Right renal cortex interstitium (tissue), 3 donors: ENCODE measurements at regions not wholly inside any gene's neighbourhood (a gene's known extent, or its start where the extent isn't known, plus 50 kb on each side); places are given as distances from the start of the nearest gene placed in this dataset.

Experiments used
- DNase-seq, 3 donors: peaks; one replicate each; pipeline ENCODE4 v3.0.0-alpha.2; 2013; ENCODE audit warnings: low read depth in 3 of 3, low spot score in 2 of 3

GRCh38 chr2:219878516-219878915 lies 251.1 kb downstream of the SLC4A3 start:
- DNase-seq: no peak

- no peak for DNase-seq
Observed at GRCh38 chr2:219881851-219882250, 254.4 kb downstream of the SLC4A3 start.

GRCh38 chr2:219886615-219887014 lies 259.2 kb downstream of the SLC4A3 start:
- no peak for DNase-seq

DNA sequence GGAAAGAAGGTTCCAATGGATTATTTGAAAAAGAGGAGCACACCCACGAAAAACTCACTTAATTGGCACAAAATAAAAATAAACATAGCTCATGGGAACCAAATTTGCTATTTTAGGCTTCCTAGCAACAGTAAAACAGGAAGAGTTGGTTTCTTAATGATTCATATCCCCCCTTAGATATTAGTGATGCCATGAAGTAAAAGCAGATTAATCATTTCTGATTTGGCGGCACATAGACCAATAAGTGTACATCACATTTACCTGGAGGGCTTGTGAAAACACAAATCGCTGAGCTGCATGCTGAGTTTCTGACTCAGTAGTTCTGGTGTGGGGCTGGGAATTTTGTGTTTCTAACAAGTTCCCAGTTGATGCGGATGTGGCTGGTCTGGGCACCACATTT lies 260.4 kb downstream of the SLC4A3 start:
- DNase-seq: no peak

- DNase-seq: no peak
Observed at GRCh38 chr2:219893541-219893940, 266.1 kb downstream of the SLC4A3 start.

- no peak for DNase-seq
Observed at GRCh38 chr2:219897456-219897855, 270.0 kb downstream of the SLC4A3 start.

GRCh38 chr2:219901155-219901554 lies 273.7 kb downstream of the SLC4A3 start:
- no peak for DNase-seq

- DNase-seq: no peak
Observed at GRCh38 chr2:219902891-219903552, 275.6 kb downstream of the SLC4A3 start.

GRCh38 chr2:219905640-219906039 lies 278.2 kb downstream of the SLC4A3 start:
- DNase-seq: no peak

DNA sequence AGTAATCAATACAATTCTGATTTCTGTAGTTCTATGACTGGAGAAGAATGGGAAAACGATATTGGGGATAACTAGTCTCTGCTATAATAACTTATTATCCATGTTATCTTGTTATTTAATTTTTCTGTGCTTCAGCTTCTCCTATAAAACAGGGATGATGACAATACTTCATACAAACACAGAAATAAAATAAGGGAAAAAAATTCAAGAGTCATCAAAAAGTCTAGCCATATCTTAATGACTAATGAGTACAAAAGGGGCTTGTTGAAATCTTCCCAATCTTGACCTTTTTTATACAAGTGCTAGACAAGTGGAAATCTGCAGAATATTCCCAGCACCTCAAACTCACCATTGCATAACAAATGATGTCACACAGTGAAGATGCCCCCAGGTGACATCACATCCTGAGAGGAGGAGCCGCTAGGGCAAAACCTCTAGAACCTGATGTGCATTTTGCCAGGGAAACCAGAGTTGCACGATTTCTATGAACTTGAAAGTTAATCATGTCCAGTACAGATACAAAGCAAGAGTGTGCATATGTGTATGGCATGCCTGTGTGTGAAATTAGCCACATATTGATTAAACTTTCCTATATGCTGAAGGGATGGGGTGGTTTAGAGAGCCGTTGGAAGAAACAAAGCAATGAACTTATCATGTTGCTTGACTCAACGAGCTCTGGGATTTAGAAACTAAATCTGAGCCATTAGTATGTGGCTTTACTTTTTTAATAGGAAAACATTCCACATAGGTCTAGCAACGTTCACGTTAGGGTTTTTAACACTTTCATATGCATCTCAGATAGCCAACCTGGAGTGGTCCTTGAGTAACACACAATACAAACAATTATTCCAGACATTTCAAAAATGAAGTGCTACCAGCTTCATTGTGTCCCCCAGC lies 278.9 kb downstream of the SLC4A3 start:
- no peak for DNase-seq

GRCh38 chr2:219907011-219907365 lies 279.6 kb downstream of the SLC4A3 start:
- no peak for DNase-seq

DNA sequence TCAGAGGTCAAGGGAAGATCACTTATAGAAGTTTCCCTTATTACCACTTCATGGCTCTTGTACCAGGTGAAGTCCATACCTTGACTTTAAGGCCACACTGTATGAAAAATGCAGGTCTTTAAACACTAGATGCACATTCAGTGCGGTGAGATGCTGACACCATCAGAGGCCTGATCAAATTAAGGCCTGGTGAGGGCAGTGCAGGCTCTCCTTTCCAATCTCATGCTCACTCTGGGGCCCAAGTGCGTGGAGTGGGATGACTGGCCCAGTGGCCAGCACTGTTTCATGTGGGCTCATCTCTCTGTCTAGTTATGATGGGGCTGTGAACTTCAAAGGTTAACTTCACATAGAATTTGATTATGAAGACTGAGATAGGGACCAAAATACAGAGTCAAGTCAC lies 281.1 kb downstream of the SLC4A3 start:
- no peak for DNase-seq

- no peak for DNase-seq
Observed at GRCh38 chr2:219911541-219911940, 284.1 kb downstream of the SLC4A3 start.

- peak; percentile 40 to 79 (median 53) for DNase-seq
Observed at GRCh38 chr2:219912491-219912921, 285.1 kb downstream of the SLC4A3 start.

DNA sequence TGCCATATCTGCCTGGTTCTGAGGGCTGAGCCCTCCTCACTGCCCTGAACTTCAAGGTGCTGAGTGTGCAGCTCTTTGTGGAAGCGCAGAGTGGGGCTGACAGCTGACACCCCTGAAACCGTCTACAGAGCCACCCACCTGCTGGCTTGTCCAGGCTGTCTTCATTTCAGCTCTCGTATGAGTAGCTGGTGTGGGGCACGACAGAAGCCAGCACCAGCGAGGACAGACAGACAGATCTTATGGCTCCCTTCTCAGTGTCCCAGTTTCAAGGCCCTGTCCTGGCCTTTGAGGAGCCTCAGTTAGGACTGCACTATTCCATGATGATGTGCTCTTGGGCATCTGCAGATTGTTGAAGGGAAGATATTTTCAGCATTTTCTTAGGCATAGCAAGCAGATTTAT lies 287.1 kb downstream of the SLC4A3 start:
- no peak for DNase-seq

GRCh38 chr2:219916281-219916680 lies 288.9 kb downstream of the SLC4A3 start:
- no peak for DNase-seq

- no peak for DNase-seq
Observed at GRCh38 chr2:219916726-219917440, 289.5 kb downstream of the SLC4A3 start.

DNA sequence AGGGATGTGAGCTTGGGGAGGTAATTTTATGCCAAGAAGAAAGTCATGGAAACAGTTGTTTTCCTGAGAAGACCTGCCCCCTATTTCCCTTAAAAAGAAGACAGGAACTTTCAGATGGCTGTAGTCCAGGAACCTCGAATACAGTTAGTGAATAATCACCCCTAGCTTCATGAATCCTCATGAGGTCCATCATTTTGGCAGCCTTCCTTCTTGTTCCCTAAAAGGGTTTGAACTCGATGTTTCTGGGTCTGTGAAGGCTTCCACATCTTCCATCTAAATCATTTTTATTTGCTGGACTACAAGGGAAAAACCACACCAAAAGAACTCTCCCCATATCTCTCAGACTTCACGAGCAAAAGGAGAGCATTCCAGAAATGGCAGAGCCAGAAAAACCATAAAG lies 290.8 kb downstream of the SLC4A3 start:
- no peak for DNase-seq

- no peak for DNase-seq
Observed at GRCh38 chr2:219918944-219919343, 291.5 kb downstream of the SLC4A3 start.

- no peak for DNase-seq
Observed at GRCh38 chr2:219919506-219919905, 292.1 kb downstream of the SLC4A3 start.

GRCh38 chr2:219929835-219930234 lies 302.4 kb downstream of the SLC4A3 start:
- no peak for DNase-seq

DNA sequence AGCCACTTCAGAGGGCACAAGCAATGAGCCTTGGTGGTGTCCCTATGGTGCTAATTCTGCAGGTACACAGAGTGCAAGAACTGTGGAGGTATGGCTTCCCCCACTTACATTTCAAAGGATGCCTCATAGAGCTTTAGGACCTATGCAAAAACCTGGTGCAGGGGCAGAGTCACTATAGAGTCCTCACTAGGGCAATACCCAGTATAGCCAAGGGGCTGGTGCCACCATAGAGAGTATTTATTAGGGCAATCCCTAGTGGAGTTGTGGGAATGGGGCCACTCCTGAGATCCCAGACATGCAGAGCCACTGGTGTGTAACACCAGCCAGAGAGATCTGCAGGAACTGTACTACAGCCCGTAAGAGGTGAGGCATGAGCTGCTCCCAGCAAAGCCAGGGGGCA lies 312.2 kb downstream of the SLC4A3 start:
- DNase-seq: no peak
